ENCODE measurements at regions not wholly inside any gene's neighbourhood (a gene's known extent, or its start where the extent isn't known, plus 50 kb on each side); places are given as distances from the start of the nearest gene placed in this dataset.

DNA sequence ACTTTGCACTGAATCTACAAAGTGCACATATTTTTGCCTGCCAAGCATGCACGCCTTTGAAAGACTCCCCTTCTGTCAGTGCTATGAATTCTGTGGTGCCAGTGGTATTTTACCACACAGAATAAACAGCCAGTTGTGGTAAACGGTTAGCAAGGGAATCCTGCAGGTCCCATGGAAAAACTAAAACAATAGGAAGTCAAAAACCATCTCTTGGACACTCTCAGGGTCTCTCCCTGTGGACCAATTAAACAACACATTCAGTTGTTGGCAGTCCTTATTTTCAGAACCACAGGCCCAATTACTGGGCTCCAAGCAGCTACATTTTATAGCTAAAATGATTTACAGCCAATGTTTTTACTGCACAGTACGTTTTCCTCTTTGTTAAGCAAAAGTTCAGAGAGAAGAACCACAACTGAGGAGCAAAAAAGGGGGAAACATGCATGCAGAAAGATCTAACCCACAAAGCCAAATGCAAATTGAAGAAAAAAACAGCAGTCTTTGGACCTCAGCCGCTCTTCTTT is 116.9 kb downstream of the KCTD12 start:
- H3K4me3 ChIP-seq (ENCODE audit: low read depth, low read length) = no peak overlapping the region
- DNase-seq (ENCODE audit: low read depth) = no peak
- TF ChIP-seq, protein P1, sequence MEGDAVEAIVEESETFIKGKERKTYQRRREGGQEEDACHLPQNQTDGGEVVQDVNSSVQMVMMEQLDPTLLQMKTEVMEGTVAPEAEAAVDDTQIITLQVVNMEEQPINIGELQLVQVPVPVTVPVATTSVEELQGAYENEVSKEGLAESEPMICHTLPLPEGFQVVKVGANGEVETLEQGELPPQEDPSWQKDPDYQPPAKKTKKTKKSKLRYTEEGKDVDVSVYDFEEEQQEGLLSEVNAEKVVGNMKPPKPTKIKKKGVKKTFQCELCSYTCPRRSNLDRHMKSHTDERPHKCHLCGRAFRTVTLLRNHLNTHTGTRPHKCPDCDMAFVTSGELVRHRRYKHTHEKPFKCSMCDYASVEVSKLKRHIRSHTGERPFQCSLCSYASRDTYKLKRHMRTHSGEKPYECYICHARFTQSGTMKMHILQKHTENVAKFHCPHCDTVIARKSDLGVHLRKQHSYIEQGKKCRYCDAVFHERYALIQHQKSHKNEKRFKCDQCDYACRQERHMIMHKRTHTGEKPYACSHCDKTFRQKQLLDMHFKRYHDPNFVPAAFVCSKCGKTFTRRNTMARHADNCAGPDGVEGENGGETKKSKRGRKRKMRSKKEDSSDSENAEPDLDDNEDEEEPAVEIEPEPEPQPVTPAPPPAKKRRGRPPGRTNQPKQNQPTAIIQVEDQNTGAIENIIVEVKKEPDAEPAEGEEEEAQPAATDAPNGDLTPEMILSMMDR (IDR thresholded peaks at IDR 0.05; ENCODE audit: insufficient read depth, low read depth, low read length) = no peak

DNA sequence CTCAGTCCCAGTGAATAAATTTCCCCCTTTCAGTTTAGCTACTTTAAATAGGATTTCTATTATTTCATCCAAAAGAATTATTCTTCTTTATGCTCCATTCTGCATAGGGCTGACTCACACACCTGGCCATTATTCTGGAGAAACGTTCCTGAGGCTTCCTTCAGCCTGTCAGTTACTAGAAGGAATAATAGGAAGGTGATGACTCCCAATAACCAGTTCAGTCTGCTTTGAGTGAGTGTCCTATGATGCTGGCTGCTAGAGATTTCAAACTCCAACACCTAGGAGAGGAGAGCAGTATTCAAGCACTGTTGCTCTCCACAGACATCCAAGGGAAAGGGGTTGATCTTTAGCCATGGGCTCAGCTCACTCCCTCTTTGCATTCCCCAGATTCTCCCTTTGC is 117.8 kb downstream of the KCTD12 start:
- TF ChIP-seq, protein P1 (IDR thresholded peaks at IDR 0.05; ENCODE audit: insufficient read depth, low read depth, low read length) = no peak
- no peak for DNase-seq (ENCODE audit: low read depth)
- no peak overlapping the region for H3K4me3 ChIP-seq (ENCODE audit: low read depth, low read length)

DNA sequence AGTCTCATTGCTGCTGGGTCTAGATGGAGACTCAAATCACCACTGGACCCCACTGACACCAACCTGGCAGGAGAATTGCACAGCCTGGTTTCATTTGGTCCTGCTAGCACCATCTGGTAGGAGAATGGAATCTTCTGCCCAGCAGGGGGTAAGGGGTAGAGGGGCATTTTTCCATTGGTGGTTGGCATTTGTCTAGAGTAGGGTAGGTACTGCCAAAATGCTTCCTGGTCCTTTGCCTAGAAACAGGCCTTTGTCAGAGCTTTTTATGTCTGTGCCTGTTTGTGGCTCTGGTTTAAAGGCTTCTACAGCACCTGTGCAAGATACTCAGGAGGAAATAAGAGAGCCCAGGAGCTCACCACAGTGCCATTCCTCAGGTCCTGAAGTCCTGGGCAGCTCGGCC is 121.3 kb downstream of the KCTD12 start:
- TF ChIP-seq, protein P1 (IDR thresholded peaks at IDR 0.05; ENCODE audit: insufficient read depth, low read depth, low read length) = no peak
- no peak overlapping the region for H3K4me3 ChIP-seq (ENCODE audit: low read depth, low read length)
- DNase-seq (ENCODE audit: low read depth) = no peak

DNA sequence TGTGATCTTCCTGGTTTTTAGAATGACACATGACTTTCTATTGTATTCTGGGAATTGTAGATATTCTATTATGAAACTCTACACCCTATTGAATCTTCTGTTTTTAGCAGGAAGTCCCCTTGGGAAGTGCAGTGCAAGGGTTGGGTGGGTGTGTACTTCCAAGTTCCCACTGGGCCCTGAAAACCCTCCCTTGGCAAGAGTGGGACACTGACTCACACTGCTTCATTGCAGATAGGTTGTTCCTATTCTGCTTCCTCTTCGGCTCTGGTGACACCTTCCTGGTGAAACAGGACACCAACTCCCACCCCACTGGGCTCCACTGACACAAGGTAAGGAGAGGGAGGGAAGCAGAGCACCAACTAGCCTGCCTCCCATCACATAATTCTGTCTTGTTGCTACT is 121.8 kb downstream of the KCTD12 start:
- no peak for DNase-seq (ENCODE audit: low read depth)
- TF ChIP-seq, protein P1 (IDR thresholded peaks at IDR 0.05; ENCODE audit: insufficient read depth, low read depth, low read length) = no peak
- H3K4me3 ChIP-seq (ENCODE audit: low read depth, low read length) = no peak overlapping the region

DNA sequence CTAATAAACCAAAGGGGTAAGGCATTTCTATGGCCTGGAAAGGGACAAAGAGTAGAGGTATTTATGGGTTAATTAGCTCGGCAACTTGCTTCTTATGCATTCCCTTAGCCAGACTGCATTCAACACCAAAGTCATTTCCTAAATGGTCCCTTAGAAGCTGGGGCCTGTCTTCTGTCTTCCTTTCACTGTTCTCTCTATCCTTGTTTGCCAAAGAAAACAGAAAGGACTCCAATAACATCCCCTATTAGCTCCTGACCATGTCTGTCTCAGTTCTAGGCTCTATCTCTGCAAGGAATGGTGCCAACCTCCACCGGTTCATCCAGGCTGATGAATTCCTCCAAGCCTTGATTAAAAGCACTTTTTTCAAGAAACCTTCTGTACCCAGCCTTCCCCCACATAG is 123.5 kb downstream of the KCTD12 start:
- DNase-seq (ENCODE audit: low read depth) = no peak
- no peak overlapping the region for H3K4me3 ChIP-seq (ENCODE audit: low read depth, low read length)
- TF ChIP-seq, protein P1 (IDR thresholded peaks at IDR 0.05; ENCODE audit: insufficient read depth, low read depth, low read length) = no peak

DNA sequence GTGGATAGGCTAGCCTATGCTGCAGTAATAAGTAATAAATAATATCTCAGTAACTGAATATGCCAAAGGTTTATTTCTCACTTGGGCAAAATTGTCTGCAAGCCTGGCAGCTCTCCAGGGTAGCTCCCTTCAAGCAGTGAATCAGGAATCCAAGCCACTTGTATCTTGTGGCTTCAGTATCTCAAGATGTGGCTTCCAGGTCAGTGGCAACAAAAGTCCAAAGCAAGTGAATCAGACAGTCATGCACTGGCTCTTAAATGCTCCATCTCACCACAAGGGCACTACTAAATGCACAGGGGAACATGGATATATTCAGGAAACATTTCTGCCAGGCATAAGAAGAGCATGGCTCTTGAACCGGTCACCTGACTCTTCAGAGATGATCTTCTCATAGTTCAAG is 126.3 kb downstream of the KCTD12 start:
- TF ChIP-seq, protein P1 (IDR thresholded peaks at IDR 0.05; ENCODE audit: insufficient read depth, low read depth, low read length) = no peak
- no peak for DNase-seq (ENCODE audit: low read depth)
- H3K4me3 ChIP-seq (ENCODE audit: low read depth, low read length) = no peak overlapping the region

DNA sequence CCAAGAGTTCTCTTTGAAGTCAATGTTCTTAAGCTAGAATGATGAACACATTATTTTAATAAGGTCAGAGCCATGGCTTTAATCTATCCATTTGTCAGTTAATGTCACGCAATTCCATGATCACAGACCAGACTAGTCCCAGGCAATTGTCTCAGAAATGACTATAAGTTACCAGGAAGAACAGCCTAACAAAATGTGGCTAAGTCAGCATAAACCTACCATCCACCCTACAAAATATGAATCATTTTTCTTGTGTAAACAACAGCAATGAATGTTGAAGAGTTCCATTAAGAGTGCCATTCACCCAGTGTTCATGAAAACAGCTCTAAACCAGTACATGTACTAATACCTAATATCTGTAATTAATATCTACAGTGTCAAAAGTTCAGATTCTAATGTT is 127.5 kb downstream of the KCTD12 start:
- no peak for DNase-seq (ENCODE audit: low read depth)
- TF ChIP-seq, protein P1 (IDR thresholded peaks at IDR 0.05; ENCODE audit: insufficient read depth, low read depth, low read length) = no peak
- no peak overlapping the region for H3K4me3 ChIP-seq (ENCODE audit: low read depth, low read length)
